LNCAP (cell line): ENCODE measurements at regions not wholly inside any gene's neighbourhood (a gene's known extent, or its start where the extent isn't known, plus 50 kb on each side); places are given as distances from the start of the nearest gene placed in this dataset.

ENCODE experiments used
- TF ChIP-seq, protein P1 (sequence below): fragments of 450-650 bp; IDR thresholded peaks from 2 replicates; pipeline ENCODE4 v1.5.1; 2017; ENCODE audit warnings: mild to moderate bottlenecking

DNA sequence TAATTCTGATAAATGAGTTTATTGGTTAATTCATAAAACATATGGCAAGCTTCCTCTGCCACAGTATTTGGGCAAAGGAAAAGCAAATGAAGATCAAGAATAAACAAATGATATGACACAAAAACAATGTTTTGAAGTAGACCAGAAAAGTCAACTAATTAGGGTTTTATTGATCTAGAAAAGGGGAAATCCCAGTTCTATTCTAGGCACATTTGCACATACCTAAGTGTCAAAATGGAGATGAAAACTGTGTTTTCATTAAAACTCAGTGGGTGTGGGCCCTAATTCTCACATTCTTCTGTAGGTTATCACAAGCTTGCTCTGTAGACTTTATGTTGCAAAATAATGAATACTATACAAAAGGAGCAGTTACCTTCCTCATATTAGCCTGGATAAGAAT is 69.0 kb upstream of the TENT5A start:
- TF ChIP-seq, protein P1, sequence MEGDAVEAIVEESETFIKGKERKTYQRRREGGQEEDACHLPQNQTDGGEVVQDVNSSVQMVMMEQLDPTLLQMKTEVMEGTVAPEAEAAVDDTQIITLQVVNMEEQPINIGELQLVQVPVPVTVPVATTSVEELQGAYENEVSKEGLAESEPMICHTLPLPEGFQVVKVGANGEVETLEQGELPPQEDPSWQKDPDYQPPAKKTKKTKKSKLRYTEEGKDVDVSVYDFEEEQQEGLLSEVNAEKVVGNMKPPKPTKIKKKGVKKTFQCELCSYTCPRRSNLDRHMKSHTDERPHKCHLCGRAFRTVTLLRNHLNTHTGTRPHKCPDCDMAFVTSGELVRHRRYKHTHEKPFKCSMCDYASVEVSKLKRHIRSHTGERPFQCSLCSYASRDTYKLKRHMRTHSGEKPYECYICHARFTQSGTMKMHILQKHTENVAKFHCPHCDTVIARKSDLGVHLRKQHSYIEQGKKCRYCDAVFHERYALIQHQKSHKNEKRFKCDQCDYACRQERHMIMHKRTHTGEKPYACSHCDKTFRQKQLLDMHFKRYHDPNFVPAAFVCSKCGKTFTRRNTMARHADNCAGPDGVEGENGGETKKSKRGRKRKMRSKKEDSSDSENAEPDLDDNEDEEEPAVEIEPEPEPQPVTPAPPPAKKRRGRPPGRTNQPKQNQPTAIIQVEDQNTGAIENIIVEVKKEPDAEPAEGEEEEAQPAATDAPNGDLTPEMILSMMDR: no peak

DNA sequence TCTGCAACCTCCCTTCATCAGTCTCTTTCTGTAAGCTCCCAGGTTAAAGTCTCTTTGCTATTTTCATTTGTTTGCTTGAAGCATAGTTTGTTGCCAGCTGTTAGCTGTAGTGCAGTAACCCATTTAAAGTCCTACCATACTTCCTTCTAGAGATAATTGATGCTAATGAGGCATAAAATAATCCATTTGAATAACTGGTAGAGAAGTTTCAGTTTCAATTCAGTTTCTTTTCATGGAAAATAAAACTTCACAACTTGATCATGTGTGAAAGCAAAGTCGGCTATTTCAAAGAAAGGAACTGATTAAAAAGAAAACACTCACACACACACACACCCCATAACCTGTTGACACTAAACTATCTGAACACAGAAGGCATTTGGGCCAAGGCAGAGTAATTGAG is 68.5 kb upstream of the TENT5A start:
- TF ChIP-seq, protein P1: no peak

DNA sequence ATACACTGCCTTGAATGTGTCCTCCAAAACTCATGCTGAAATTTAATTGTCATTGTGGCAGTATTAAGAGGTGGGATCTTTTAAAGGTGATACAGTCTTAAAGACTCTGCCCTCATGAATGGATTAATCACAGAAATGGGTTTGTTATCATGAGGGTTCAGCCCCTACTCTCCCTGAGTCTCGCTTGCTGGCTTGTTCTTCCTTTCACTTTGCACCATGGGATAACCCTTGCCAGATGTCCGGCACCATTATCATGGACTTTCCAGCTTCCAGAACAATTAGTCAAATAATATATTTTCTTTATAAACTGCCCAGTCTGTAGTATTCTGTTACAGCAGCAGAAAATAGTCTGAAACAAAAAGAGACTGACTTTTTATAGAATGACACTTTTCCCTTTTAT is 67.9 kb upstream of the TENT5A start:
- TF ChIP-seq, protein P1: no peak

DNA sequence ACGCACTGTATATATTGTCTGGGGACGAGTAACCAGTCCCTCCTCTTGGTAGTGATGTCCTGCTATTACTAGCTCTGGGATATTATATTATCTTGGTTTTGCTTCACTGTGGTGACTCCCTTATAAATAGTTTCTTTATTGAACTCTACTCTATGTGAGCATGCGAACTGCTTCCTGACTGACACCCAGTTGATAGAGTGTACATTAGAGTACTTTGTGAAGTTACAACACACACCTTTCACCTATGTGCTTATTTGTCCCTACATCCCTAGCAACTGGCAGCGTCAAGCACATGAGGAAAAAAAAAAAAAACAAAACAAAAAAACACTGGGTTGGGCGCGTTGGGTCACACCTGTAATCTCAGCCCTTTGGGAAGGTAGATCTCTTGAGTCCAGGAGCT is 67.3 kb upstream of the TENT5A start:
- TF ChIP-seq, protein P1: no peak

DNA sequence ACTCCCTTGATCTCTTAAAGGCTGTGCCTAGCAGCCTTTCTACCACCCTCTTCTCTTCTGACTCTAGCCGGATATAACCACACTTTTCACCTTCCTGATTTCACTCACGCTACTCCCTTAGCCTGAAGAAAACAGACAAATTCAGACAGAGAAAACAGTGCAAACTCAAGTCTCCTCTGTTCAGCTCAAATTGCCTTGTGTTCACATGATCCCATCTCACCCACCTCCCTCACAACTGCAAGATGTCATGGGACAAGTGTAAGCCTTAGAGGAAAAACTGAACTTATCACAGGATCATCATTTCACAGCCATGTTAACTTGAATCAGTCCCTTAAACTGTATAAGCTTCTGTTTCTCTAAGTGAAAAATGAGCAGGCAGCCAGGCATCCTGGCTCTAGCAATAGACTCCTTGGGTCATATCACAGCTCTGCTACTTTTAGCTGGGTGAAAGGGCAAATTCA is 66.5 kb upstream of the TENT5A start:
- TF ChIP-seq, protein P1: no peak

DNA sequence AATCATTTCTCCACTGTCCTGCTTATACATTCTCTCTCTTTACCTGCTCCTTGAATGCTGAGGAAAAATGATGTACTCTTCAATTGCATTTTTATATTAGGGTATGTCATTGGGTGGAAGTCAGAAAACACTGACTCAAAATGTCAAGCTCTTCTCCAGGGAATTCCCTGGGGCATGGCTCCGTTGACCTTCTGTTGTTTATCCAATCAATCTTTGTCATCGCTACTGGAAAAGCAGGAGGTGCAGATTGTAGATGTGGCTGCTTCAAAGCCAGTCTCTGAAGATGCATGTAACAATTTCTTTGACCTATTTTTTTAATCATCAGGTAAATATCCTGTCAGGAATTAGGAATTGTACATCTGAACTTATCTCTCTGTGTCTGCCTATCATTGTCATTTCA is 63.9 kb upstream of the TENT5A start:
- TF ChIP-seq, protein P1: no peak

DNA sequence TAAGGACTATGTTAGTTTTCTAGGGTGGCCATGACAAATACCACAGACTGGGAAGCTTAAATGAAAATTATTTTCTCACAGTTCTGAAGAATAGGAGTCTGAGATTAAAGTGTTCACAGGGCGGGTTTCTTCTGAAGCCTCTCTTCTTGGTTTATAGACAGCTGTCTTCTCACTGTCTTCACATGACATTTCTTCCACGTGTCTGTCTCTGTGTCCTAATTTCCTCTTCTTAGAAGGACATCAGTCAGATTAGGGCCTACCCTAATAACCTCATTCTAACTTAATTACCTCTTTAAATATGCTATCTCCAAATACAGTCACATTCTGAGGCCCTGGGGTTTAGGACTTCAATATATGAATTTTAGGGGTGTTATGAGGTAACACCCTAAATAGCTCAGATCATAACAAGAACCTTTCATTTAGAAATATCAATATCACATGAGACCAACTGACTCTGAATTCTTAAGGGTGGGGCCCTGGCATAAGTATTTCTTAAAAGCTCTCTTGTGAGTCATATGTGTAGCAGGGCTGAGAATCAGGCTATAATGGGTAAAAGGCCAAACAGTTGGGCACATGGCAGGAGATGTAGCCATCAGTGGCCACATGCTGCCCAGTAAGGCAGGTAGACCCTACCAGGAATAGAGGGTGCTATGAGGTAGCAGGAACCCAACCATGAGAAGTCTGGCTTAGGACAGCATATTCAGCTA is 62.0 kb upstream of the TENT5A start:
- TF ChIP-seq, protein P1: no peak

DNA sequence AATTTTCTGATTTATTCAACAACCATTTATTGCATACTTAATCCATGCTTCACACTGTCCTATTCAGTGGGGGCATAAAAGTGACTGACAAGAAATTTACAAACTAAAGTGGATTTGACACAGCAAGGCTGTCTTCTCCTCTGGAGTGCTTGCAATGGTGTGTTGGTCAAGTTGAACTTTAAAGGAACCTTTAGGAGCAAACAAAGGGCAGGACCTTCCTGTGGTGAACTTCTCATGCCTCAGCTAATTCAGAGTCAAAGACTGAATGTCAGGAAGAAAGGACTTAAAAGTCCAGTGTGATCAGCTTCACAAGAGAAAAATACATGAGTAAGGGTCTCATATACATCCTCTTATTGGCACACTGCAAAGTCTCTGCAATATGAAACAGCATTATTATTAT is 60.8 kb upstream of the TENT5A start:
- TF ChIP-seq, protein P1: no peak
